ENCODE measurements at regions not wholly inside any gene's neighbourhood (a gene's known extent, or its start where the extent isn't known, plus 50 kb on each side); places are given as distances from the start of the nearest gene placed in this dataset.

- 83 to 87% (median 84%) methylated on average over 4 of the region's 4 CpGs for WGBS, 4 donors
- Histone ChIP-seq H3K9me3 (peaks cover 0 to 4% (median 0%) of the 10 kb centered on the region in 12 donors), H3K36me3 (no peaks in the 10 kb centered on the region), H3K27ac (peak overlapping the region in 6 of 12 donors; percentile 3 to 61 (median 38)), H3K27me3 (no peaks in the 10 kb centered on the region), H3K4me3 (no peak overlapping the region), H3K4me1 (peaks cover 0 to 12% (median 2%) of the 10 kb centered on the region in 12 donors)
- DNase-seq, result no peak
- ATAC-seq, result peak in 2 of 4 donors; percentile 65 to 72
- TF ChIP-seq POLR2A (IDR thresholded peaks at IDR 0.05) (no peak), CTCF (IDR thresholded peaks at IDR 0.05) (no peak)
- intact Hi-C loops (cut with DNase I), result loop anchor here in 1 of 10 donors (10.0 kb wide), 1 partner anchor 129 kb away; no protein-coding TSS in a partner anchor
Measured at GRCh38 chr5:40333459-40334241, 346.1 kb upstream of the PTGER4 start.

GRCh38 chr5:40332970-40333369 lies 346.7 kb upstream of the PTGER4 start:
- intact Hi-C loops (cut with DNase I), result loop anchor here in 1 of 10 donors (10.0 kb wide), 1 partner anchor 128 kb away; no protein-coding TSS in a partner anchor
- WGBS, 4 donors, result 44 to 60% (median 52%) methylated on average over 1 of the region's 1 CpG
- Histone ChIP-seq H3K4me3 (no peak overlapping the region), H3K27ac (peak overlapping the region in 3 of 12 donors; percentile 6 to 61 (median 37)), H3K9me3 (peaks cover 0 to 4% (median 0%) of the 10 kb centered on the region in 12 donors), H3K36me3 (no peaks in the 10 kb centered on the region), H3K4me1 (peaks cover 0 to 12% (median 2%) of the 10 kb centered on the region in 12 donors), H3K27me3 (no peaks in the 10 kb centered on the region)
- ATAC-seq (no peak), DNase-seq (no peak)
- TF ChIP-seq CTCF (IDR thresholded peaks at IDR 0.05), result no peak
- no peak for TF ChIP-seq POLR2A (IDR thresholded peaks at IDR 0.05)

- no peak for DNase-seq
- no peak for ATAC-seq
- Histone ChIP-seq H3K36me3 (no peaks in the 10 kb centered on the region), H3K27me3 (no peaks in the 10 kb centered on the region), H3K4me1 (peaks cover 0 to 12% (median 2%) of the 10 kb centered on the region in 12 donors), H3K4me3 (no peak overlapping the region), H3K27ac (no peak overlapping the region), H3K9me3 (no peaks in the 10 kb centered on the region)
- intact Hi-C loops (cut with DNase I), result loop anchor here in 1 of 10 donors (10.0 kb wide), 1 partner anchor 127 kb away; no protein-coding TSS in a partner anchor
- no peak for TF ChIP-seq POLR2A (IDR thresholded peaks at IDR 0.05)
- TF ChIP-seq CTCF (IDR thresholded peaks at IDR 0.05), result no peak
- WGBS, 4 donors, result 81 to 88% (median 82%) methylated on average over 5 of the region's 5 CpGs
Measured at GRCh38 chr5:40331616-40332015, 348.1 kb upstream of the PTGER4 start.

DNA sequence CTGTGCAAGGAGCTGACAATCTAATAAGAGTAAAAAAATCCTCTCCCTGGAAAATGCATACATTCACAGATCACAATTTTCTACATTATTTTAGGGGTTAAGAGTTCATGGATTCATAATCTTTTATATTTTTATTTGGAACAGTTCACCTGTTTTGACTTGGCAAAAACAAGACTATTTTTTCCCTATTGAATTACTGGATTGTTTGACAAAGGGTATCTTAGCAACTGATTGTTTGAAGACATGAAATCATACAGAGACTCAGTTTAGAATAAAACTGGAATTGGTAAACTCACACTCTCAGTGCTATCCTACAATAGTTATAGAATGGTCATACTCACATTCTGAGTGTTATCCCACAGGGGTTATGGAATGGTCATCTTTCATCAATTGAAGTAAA lies 358.2 kb upstream of the PTGER4 start:
- ATAC-seq, result no peak
- intact Hi-C loops (cut with DNase I), result no loop called here
- TF ChIP-seq CTCF (IDR thresholded peaks at IDR 0.05) (no peak), POLR2A (IDR thresholded peaks at IDR 0.05) (no peak)
- Histone ChIP-seq H3K36me3 (no peaks in the 10 kb centered on the region), H3K9me3 (no peaks in the 10 kb centered on the region), H3K4me3 (no peak overlapping the region), H3K27me3 (no peaks in the 10 kb centered on the region), H3K27ac (no peak overlapping the region), H3K4me1 (peaks cover 0 to 9% (median 1%) of the 10 kb centered on the region in 12 donors)
- DNase-seq, result no peak

Measured in heart left ventricle (tissue), 16 donors.